ENCODE measurements at regions not wholly inside any gene's neighbourhood (a gene's known extent, or its start where the extent isn't known, plus 50 kb on each side); places are given as distances from the start of the nearest gene placed in this dataset.

DNA sequence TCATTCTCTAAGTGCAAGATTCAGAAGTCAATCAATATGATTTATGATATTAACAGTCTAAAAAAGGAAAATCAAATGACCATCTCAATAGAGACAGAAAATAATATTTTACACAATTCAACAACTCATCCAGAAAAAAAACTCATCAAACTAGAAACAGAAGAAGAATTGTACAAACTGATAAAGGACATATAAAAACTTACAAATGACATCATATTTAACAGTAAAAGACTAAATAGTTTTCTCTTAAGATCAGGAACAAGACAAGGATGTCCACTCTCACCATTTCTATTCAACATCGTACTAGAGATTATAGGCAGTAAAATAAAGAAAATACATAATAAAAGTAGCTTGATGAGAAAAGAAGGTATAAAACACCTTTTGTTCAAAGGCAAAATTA is 527.3 kb downstream of the DACH1 start:
- no peak for TF ChIP-seq GATAD1 (CRISPR knock-in tag; IDR thresholded peaks at IDR 0.05)
- no peak for TF ChIP-seq ZNF335 (CRISPR knock-in tag; IDR thresholded peaks at IDR 0.05)
- no peak for TF ChIP-seq ATF7-NPFF (CRISPR knock-in tag; IDR thresholded peaks at IDR 0.05; ENCODE audit: low read depth)
- TF ChIP-seq ZKSCAN5 (CRISPR knock-in tag; IDR thresholded peaks at IDR 0.05), result no peak
